Gastrocnemius medialis (tissue), 4 donors: ENCODE measurements at regions not wholly inside any gene's neighbourhood (a gene's known extent, or its start where the extent isn't known, plus 50 kb on each side); places are given as distances from the start of the nearest gene placed in this dataset.

Experiments
- POLR2A ChIP-seq, 2 donors: fragments of 450-650 bp; IDR thresholded peaks; one replicate each; pipeline ENCODE4 v1.6.1; 2017; ENCODE audit warnings: antibody characterized with exemption in 2 of 2, mild to moderate bottlenecking in 2 of 2, moderate library complexity in 2 of 2
- TF ChIP-seq, protein P1 (sequence below), 5 experiments: fragments of 450-650 bp in 3 of 5; fragments of 200-600 bp in 2 of 5; sonication (generic) in 2 of 5; IDR thresholded peaks in 4 of 5; conservative IDR thresholded peaks in 1 of 5; 1 replicate in 4 of 5; 2 replicates in 1 of 5; pipeline ENCODE4 v1.5.1; 2016 to 2019; ENCODE audit warnings: antibody characterized with exemption in 5 of 5, mild to moderate bottlenecking in 3 of 5, moderate library complexity in 3 of 5

DNA sequence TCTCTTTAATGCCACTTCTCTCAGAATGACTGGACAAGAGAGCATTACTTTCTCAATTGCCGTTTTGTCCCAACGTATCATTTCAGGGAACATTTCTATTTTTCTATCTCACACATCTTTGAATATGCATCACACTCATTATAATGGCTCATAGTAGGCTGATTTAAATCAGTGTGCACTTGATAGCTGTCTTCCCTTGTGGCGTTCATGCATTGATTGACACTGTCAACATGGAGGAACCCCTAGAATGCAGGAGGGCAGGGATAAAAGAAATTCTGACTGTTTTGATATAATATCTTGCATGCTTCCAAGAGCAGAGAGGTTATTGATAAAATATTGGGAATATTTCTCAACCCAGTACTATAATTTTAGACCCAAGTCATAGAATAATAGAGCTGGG is 1528.9 kb upstream of the FLRT2 start:
- TF ChIP-seq, protein P1, sequence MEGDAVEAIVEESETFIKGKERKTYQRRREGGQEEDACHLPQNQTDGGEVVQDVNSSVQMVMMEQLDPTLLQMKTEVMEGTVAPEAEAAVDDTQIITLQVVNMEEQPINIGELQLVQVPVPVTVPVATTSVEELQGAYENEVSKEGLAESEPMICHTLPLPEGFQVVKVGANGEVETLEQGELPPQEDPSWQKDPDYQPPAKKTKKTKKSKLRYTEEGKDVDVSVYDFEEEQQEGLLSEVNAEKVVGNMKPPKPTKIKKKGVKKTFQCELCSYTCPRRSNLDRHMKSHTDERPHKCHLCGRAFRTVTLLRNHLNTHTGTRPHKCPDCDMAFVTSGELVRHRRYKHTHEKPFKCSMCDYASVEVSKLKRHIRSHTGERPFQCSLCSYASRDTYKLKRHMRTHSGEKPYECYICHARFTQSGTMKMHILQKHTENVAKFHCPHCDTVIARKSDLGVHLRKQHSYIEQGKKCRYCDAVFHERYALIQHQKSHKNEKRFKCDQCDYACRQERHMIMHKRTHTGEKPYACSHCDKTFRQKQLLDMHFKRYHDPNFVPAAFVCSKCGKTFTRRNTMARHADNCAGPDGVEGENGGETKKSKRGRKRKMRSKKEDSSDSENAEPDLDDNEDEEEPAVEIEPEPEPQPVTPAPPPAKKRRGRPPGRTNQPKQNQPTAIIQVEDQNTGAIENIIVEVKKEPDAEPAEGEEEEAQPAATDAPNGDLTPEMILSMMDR (IDR thresholded peaks at IDR 0.05 in 4 of 5, conservative IDR thresholded peaks at IDR 0.05 in 1 of 5) = no peak
- TF ChIP-seq POLR2A (IDR thresholded peaks at IDR 0.05) = no peak
